OCI-LY3 (cell line): ENCODE measurements at regions not wholly inside any gene's neighbourhood (a gene's known extent, or its start where the extent isn't known, plus 50 kb on each side); places are given as distances from the start of the nearest gene placed in this dataset.

Source experiments
- H2AFZ ChIP-seq: fragments of 200-600, 300-600 bp; shearing (Covaris generic); 2 replicates; pipeline ENCODE4 v1.6.0; 2014; ENCODE audit warnings: antibody characterized with exemption, low read depth, low read length
- H3K27ac ChIP-seq: fragments of 200-600, 300-600 bp; sonication (generic); 2 replicates; pipeline ENCODE4 v1.5.1; 2014; ENCODE audit warnings: mild to moderate bottlenecking, low read length, moderate library complexity, mixed read lengths
- H3K27me3 ChIP-seq: fragments of 200-600, 300-600 bp; sonication (generic); 2 replicates; pipeline ENCODE4 v1.6.1; 2014; ENCODE audit warnings: low read depth, low read length, mixed read lengths
- H3K36me3 ChIP-seq: fragments of 200-600, 300-600 bp; sonication (generic); replicated peaks from 2 replicates; pipeline ENCODE3; 2014; ENCODE audit warnings: low read depth, low read length, mixed read lengths
- H3K4me1 ChIP-seq: fragments of 300-600, 200-600 bp; sonication (generic); 2 replicates; pipeline ENCODE4 v1.6.1; 2014; ENCODE audit warnings: low read length, mixed read lengths
- H3K4me2 ChIP-seq: fragments of 200-600, 300-600 bp; sonication (generic); 2 replicates; pipeline ENCODE4 v1.6.1; 2014; ENCODE audit warnings: low read length, mixed read lengths
- H3K4me3 ChIP-seq: fragments of 300-600, 200-600 bp; sonication (generic); 2 replicates; pipeline ENCODE4 v1.5.1; 2014; ENCODE audit warnings: antibody characterized with exemption, mild to moderate bottlenecking, low read length, moderate library complexity
- H3K79me2 ChIP-seq: fragments of 300-600, 200-600 bp; shearing (Covaris generic); 2 replicates; pipeline ENCODE4 v1.6.1; 2014; ENCODE audit warnings: mild to moderate bottlenecking, low read length, mixed read lengths
- H3K9ac ChIP-seq: fragments of 300-600, 200-600 bp; shearing (Covaris generic); 2 replicates; pipeline ENCODE4 v1.6.0; 2014; ENCODE audit warnings: mild to moderate bottlenecking, low read length, moderate library complexity
- H3K9me3 ChIP-seq: fragments of 200-600, 300-600 bp; shearing (Covaris generic); 2 replicates; pipeline ENCODE4 v1.6.1; 2014; ENCODE audit warnings: low read length, mixed read lengths; ENCODE audit not compliant: insufficient read depth
- H4K20me1 ChIP-seq: fragments of 200-600, 300-600 bp; sonication (generic); 2 replicates; pipeline ENCODE4 v1.6.1; 2016; ENCODE audit warnings: low read length, mixed read lengths; ENCODE audit not compliant: insufficient read depth
- CTCF ChIP-seq: fragments of 200-600, 300-600 bp; sonication (generic); IDR thresholded peaks from 2 replicates; pipeline ENCODE4 v1.5.1; 2014; ENCODE audit warnings: antibody characterized with exemption, low read length, low read depth
- EZH2phosphoT487 ChIP-seq: fragments of 200-600 bp; shearing (Covaris generic); IDR thresholded peaks from 2 replicates; pipeline ENCODE4 v1.6.1; 2018; ENCODE audit warnings: antibody characterized with exemption, mixed run types, low read depth

GRCh38 chr9:97771641-97772040, 74.5 kb upstream of the XPA start:
- Histone ChIP-seq H3K4me2 (no peak overlapping the region), H3K27ac (no peak overlapping the region), H4K20me1 (no peaks in the 10 kb centered on the region), H3K9me3 (no peaks in the 10 kb centered on the region), H3K79me2 (no peaks in the 10 kb centered on the region), H3K9ac (no peak overlapping the region), H3K36me3 (no peaks in the 10 kb centered on the region), H3K27me3 (peaks cover 36% of the 10 kb centered on the region; the same call in 1 of the 2 replicates), H3K4me3 (no peak overlapping the region), H2AFZ (no peak overlapping the region), H3K4me1 (no peaks in the 10 kb centered on the region)
- TF ChIP-seq EZH2phosphoT487, result no peak

GRCh38 chr9:97772145-97772544, 75.0 kb upstream of the XPA start:
- no peaks in the 10 kb centered on the region for H3K9me3 ChIP-seq
- TF ChIP-seq CTCF (no peak), EZH2phosphoT487 (no peak)
- H3K9ac ChIP-seq, result no peak overlapping the region

GRCh38 chr9:97773091-97773490, 76.0 kb upstream of the XPA start:
- Histone ChIP-seq H3K27me3 (peaks cover 34% of the 10 kb centered on the region; the same call in 1 of the 2 replicates), H3K9me3 (no peaks in the 10 kb centered on the region), H3K36me3 (no peaks in the 10 kb centered on the region), H3K27ac (no peak overlapping the region), H3K4me2 (no peak overlapping the region), H3K79me2 (no peaks in the 10 kb centered on the region), H2AFZ (no peak overlapping the region), H4K20me1 (no peaks in the 10 kb centered on the region), H3K9ac (no peak overlapping the region), H3K4me3 (no peak overlapping the region), H3K4me1 (no peaks in the 10 kb centered on the region)
- TF ChIP-seq CTCF (no peak), EZH2phosphoT487 (no peak)

More at GRCh38 chr9:97772145-97772544, 75.0 kb upstream of the XPA start:
- no peak overlapping the region for H3K4me3 ChIP-seq
- H3K4me2 ChIP-seq, result no peak overlapping the region
- H3K4me1 ChIP-seq, result no peaks in the 10 kb centered on the region
- no peaks in the 10 kb centered on the region for H4K20me1 ChIP-seq
- peaks cover 36% of the 10 kb centered on the region; the same call in 1 of the 2 replicates for H3K27me3 ChIP-seq
- H3K36me3 ChIP-seq, result no peaks in the 10 kb centered on the region
- no peak overlapping the region for H3K27ac ChIP-seq
- no peaks in the 10 kb centered on the region for H3K79me2 ChIP-seq
- no peak overlapping the region for H2AFZ ChIP-seq

- no peaks in the 10 kb centered on the region for H3K9me3 ChIP-seq
- H3K79me2 ChIP-seq, result no peaks in the 10 kb centered on the region
- H3K9ac ChIP-seq, result no peak overlapping the region
- no peak overlapping the region for H3K4me2 ChIP-seq
- no peak overlapping the region for H3K4me3 ChIP-seq
- peaks cover 34% of the 10 kb centered on the region; the same call in 1 of the 2 replicates for H3K27me3 ChIP-seq
- no peaks in the 10 kb centered on the region for H3K4me1 ChIP-seq
- no peaks in the 10 kb centered on the region for H3K36me3 ChIP-seq
- no peak overlapping the region for H3K27ac ChIP-seq
- H4K20me1 ChIP-seq, result no peaks in the 10 kb centered on the region
- TF ChIP-seq CTCF (no peak), EZH2phosphoT487 (no peak)
- no peak overlapping the region for H2AFZ ChIP-seq
Measured at GRCh38 chr9:97773723-97774122, 76.6 kb upstream of the XPA start.
